ENCODE measurements at regions not wholly inside any gene's neighbourhood (a gene's known extent, or its start where the extent isn't known, plus 50 kb on each side); places are given as distances from the start of the nearest gene placed in this dataset.

- no peak for DNase-seq
These were observed 2065.7 kb downstream of the MRPL39 start for GRCh38 chr21:23541571-23541970.

- no peak for DNase-seq
These were observed 2072.4 kb downstream of the MRPL39 start for GRCh38 chr21:23534850-23535249.

- DNase-seq = no peak
These were observed 2075.8 kb downstream of the MRPL39 start for GRCh38 chr21:23531444-23531843.

GRCh38 chr21:23524685-23525084, 2082.6 kb downstream of the MRPL39 start:
- DNase-seq = no peak

GRCh38 chr21:23522751-23523150, 2084.5 kb downstream of the MRPL39 start:
- no peak for DNase-seq

- no peak for DNase-seq
These were observed 2099.8 kb downstream of the MRPL39 start for GRCh38 chr21:23507501-23507900.

- DNase-seq = no peak
These were observed 2110.6 kb downstream of the MRPL39 start for GRCh38 chr21:23496729-23497128.

GRCh38 chr21:23488245-23488644, 2119.0 kb downstream of the MRPL39 start:
- DNase-seq = no peak

GRCh38 chr21:23480591-23481270, 2126.6 kb downstream of the MRPL39 start:
- DNase-seq = no peak

- no peak for DNase-seq
These were observed 2128.9 kb downstream of the MRPL39 start for GRCh38 chr21:23478381-23478780.

- DNase-seq = no peak
These were observed 2131.7 kb downstream of the MRPL39 start for GRCh38 chr21:23475281-23476219.

- no peak for DNase-seq
These were observed 2135.4 kb downstream of the MRPL39 start for GRCh38 chr21:23471877-23472276.

GRCh38 chr21:23463365-23463764, 2143.9 kb downstream of the MRPL39 start:
- no peak for DNase-seq

- no peak for DNase-seq
These were observed 2151.6 kb downstream of the MRPL39 start for GRCh38 chr21:23455676-23456075.

- no peak for DNase-seq
These were observed 2154.7 kb downstream of the MRPL39 start for GRCh38 chr21:23452384-23453083.

GRCh38 chr21:23445307-23445706, 2162.0 kb downstream of the MRPL39 start:
- DNase-seq = no peak

GRCh38 chr21:23438081-23438480, 2169.2 kb downstream of the MRPL39 start:
- no peak for DNase-seq

- DNase-seq = no peak
These were observed 2204.3 kb downstream of the MRPL39 start for GRCh38 chr21:23402929-23403520.

- no peak for DNase-seq
These were observed 2206.0 kb downstream of the MRPL39 start for GRCh38 chr21:23401278-23401677.

GRCh38 chr21:23398726-23399125, 2208.6 kb downstream of the MRPL39 start:
- no peak for DNase-seq

- no peak for DNase-seq
These were observed 2212.8 kb downstream of the MRPL39 start for GRCh38 chr21:23394458-23394857.

GRCh38 chr21:23384679-23385078, 2222.6 kb downstream of the MRPL39 start:
- DNase-seq = no peak

GRCh38 chr21:23374155-23374554, 2233.1 kb downstream of the MRPL39 start:
- no peak for DNase-seq
